ENCODE measurements at regions not wholly inside any gene's neighbourhood (a gene's known extent, or its start where the extent isn't known, plus 50 kb on each side); places are given as distances from the start of the nearest gene placed in this dataset.

DNA sequence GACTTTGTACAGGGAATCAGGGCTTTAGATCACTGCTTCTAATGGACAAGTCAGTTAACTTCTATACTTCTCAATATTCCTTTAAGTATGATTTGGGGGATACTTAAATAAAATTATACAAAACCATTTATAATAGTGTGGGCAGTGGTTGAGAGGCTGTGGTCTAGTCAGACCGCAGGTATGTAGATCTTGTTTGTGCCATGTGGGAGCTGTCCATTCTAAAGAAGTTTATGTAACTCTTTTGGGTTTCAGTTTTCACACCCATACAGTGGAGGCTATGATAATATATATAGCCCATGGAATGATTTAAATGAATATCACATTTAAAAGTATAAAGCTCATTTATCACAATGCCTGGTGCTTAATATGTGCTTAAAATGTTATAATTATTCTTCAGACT lies 654.3 kb upstream of the KIF2B start:
- no peak for TF ChIP-seq KAT8 (CRISPR knock-in tag; IDR thresholded peaks at IDR 0.05)
- TF ChIP-seq POLR2A (IDR thresholded peaks at IDR 0.05; ENCODE audit: insufficient read depth in 1 of 2, low read depth in 2 of 2, low read length in 2 of 2) = no peak

All from HepG2 (cell line).